GM19328 (cell line): ENCODE measurements at regions not wholly inside any gene's neighbourhood (a gene's known extent, or its start where the extent isn't known, plus 50 kb on each side); places are given as distances from the start of the nearest gene placed in this dataset.

ENCODE experiments used
- ATAC-seq: cut with Tn5 transposase; IDR thresholded peaks from one replicate; pipeline ENCODE4 v1.9.1; 2021; ENCODE audit warnings: mild to moderate bottlenecking, moderate library complexity; ENCODE audit not compliant: unreplicated experiment

- ATAC-seq: no peak
Observed at GRCh38 chr3:109897734-109898133, 560.4 kb upstream of the DPPA4 start.

DNA sequence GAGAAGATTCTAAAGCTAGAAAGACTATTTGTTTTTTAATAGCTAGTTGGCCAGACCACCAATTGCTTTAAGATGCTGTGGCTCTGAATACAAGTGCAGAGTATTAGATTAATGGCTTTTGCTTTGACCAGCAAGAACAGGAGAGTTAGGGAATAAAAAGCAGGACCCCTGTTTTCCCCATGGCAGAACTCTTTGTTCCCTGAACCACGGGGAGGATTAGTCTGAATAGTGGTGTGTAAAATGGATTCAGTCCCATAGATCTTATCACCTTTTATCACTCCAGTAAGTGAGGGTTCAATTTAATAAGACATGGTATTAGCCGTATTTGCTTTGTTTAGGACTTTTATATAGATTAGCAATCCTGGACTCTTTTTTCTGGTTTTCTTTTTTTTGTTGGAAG lies 562.6 kb upstream of the DPPA4 start:
- ATAC-seq: no peak

GRCh38 chr3:109900783-109901182 lies 563.4 kb upstream of the DPPA4 start:
- ATAC-seq: no peak

DNA sequence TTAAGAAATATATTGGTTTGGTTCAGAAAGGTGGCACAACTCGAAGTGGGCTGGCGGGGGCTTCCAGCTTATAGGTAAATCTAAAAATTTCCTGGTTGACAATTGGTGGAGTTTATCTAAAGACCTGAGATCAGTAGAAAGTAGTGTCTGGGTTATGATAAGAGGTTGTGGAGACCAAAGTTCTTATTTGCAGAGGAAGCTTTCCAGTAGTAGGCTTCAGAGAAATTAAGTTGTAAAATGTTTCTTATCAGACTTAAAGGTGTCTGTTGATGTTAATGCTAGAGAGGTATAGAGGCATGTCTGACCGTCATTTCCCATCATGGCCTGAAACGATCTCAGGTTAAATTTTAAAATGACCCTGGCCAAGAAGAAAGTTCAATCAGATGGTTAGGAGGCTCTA lies 565.2 kb upstream of the DPPA4 start:
- ATAC-seq: no peak

- ATAC-seq: no peak
Observed at GRCh38 chr3:109903100-109903499, 565.8 kb upstream of the DPPA4 start.

- ATAC-seq: no peak
Observed at GRCh38 chr3:109910772-109911171, 573.4 kb upstream of the DPPA4 start.

DNA sequence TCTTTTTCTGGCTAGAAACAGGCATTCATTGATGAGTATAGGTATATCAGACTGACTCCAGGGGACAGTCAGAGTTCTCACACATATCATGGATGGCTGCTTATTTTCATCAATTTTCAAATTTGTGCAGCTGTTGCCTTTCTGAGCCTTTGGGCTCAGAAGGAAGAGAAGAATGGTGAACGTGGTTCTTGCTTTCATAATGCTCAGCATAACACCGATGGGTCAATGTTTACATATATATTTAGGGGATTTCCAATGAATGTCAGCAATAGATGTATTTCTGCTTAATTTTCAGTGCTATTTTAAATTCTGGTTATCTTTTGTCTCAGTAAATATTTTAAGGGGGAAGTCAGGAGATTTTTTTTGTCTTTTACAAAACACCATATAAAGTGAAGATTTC lies 581.4 kb upstream of the DPPA4 start:
- ATAC-seq: no peak

GRCh38 chr3:109920749-109921148 lies 583.4 kb upstream of the DPPA4 start:
- no peak for ATAC-seq

DNA sequence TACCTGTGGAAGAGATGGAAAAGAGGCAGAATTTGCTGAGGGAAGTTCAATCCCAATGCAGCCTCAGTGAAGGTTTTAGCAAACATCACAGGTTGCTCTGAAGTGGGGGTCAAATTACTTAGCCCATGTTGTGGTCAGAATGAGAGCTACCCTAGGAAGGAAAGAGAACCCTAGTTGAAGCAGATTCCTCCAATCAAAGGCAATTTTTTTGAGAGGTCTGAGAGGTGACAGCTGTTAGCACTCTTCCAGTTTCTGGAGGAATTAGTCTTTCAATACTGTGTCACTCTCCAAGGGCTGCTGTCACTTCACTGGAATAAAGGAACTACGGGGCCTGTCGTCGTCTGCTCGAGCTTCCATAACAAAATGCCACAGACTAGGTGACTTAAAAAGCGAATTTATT lies 584.2 kb upstream of the DPPA4 start:
- ATAC-seq: no peak

DNA sequence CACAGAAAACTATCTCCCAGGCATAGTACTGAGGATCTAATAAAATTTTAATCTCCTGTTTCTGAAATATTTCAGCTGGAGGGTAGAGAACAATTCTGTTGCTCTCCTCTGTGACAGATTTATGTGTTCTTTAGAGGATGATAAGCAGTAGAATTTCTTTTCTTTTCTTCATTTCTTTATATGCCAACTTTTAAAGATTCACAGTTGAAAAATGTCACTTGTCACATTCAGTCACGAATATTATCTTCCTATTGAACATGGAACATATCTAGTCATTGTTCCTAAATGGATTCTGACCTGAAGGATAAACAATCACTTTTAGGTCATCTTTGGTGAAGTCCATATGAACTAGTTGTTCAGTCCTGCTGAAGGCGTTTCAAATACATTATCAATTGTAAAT lies 585.5 kb upstream of the DPPA4 start:
- ATAC-seq: no peak

DNA sequence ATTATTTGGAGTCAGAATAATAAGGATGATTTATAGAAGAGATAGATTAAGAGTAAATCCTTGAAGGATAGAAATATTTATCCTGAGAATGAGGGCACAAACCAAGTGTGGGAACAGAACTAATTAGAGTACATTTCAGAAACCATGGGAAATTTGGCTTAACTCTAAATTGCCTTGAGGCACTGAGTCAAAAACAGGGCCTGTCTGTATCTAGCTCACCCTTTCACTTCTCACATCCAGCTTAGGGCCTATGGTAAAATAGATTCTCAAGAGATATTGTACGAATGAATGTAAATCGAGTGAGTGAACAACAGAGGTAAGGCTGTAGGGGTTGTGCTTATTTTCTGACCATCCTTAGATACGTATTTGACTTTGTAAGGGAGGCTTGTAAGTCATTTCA lies 586.1 kb upstream of the DPPA4 start:
- ATAC-seq: no peak

- no peak for ATAC-seq
Observed at GRCh38 chr3:109924196-109924595, 586.9 kb upstream of the DPPA4 start.

DNA sequence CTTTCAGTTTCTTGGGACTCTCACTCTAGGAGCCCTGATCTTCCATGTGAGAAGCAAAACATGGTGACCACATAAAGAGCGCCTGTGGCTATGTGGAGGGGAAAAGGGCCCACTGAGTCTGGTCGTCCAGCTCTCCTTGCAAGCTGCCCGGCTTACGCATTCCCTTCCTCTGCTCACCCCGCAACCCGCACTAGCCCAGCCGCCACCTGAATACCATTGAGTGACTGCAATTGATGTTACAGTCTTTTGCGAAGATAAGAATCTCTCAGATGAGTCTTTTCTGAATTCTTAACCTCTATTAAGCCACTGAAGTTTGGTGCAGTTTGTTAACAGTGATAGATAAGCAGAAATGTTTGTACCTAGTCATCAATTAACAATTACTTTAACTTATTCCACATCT lies 589.0 kb upstream of the DPPA4 start:
- ATAC-seq: no peak

DNA sequence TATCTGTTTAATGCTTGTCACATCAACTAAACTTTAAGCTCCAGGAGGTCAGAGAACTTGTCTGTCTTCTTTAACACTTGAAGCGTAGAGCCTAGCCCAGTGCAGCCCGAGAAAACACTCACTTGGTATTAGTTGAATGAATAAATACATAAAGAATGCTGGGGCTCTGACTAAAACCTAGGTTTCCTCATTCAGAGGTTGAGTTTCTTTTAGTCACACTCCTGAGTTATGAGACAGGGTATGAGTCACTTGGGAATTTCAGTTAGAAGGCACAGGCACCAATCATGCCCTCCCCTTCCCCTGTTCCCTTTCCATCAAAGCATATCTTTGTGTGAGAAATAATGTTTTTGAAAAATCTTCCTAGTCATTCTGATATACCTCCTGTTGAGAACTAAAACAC lies 589.8 kb upstream of the DPPA4 start:
- no peak for ATAC-seq

DNA sequence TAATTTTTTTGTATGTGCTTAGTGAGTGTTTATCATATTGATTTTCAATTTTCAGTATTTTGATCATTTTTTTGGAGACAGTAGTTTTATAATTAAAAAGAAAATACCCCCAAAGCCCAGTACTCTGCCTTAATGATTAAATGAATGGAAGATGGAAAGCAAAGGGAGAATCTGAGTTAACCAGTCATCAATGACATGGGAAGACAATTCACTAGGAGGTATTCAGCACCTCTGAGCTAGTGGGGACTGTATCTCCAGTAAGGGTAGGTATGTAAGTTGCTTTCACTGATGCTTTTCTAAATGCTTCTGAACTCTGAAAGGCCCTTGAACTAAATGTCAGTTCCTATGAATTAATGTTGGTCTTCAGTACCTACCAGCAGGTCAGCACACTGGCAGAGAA lies 590.4 kb upstream of the DPPA4 start:
- ATAC-seq: no peak

DNA sequence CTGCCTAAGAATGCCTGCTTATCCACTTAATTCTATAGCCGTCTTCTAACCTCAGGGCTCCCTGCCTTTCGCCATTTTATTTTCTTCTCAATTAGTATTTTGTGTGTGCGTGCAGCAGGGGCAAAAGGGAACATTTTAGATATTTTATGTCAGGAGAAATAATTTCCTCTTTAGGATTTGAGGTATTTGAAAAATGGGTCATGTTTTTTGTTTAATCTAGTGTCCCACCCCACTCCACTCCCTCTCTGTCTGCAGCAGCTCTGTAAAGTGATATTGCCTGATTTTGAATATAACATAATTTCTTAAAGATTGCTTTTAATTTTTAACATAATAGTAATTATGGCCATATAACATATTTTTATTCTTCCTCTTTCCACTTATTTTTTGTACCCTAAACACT lies 593.2 kb upstream of the DPPA4 start:
- no peak for ATAC-seq

GRCh38 chr3:109933576-109933975 lies 596.2 kb upstream of the DPPA4 start:
- ATAC-seq: no peak

DNA sequence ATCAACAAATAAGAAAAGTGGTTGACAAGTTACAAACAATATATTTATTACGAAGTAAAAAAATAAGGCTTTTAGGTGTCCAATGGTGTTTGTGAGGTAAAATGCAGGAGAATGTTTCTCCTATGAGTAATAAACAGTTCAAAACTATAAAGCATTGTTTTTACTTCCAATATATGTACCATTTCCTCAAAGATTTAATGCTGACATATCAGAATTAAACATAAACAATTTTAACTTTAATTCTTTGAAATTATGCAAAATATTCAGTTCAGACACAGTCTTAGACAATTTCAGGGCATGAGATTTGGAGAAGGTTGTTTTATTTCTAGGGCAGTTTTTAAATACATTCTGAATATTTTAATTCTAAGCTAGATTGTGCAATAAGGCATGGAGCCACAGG lies 602.5 kb upstream of the DPPA4 start:
- ATAC-seq: no peak

GRCh38 chr3:109943181-109943580 lies 605.8 kb upstream of the DPPA4 start:
- no peak for ATAC-seq

GRCh38 chr3:109944836-109945235 lies 607.5 kb upstream of the DPPA4 start:
- ATAC-seq: no peak

- no peak for ATAC-seq
Observed at GRCh38 chr3:109952924-109953323, 615.6 kb upstream of the DPPA4 start.

DNA sequence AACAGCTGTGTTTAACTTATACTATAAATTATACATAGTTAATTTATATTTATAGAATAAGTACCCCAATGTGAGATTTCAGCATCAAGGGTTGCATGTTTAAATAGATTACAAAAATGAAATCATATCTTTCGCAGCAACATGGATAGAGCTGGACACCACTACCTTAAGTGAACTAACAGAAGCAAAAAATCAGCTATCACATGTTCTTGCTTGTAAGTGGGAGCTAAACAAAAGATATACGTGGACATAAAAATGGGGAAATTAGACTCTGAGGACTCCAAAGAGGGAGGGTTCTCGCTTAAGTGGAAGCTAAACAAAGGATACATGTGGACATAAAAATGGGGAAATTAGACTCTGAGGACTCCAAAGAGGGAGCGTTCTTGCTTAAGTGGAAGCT lies 626.5 kb upstream of the DPPA4 start:
- ATAC-seq: no peak

DNA sequence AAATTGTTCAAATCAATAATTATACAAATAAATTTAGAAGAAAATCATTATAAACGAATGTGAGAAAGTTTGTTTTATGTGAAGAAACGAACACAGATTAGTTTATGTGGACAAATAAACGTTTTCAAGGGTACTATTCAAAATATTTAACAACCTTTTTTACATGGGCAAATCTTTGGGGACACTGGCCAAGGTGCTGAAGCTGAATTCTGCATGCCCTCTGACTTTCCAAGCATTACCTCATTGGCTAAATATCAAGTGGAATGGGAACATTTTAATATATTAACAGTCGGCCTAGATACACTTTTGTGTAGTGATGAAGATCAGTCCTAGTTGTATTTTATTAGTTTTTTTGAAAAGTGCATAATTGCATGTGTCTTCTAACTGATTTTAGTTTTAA lies 636.4 kb upstream of the DPPA4 start:
- no peak for ATAC-seq

- no peak for ATAC-seq
Observed at GRCh38 chr3:109977897-109978296, 640.6 kb upstream of the DPPA4 start.
